ENCODE measurements at regions not wholly inside any gene's neighbourhood (a gene's known extent, or its start where the extent isn't known, plus 50 kb on each side); places are given as distances from the start of the nearest gene placed in this dataset.
"Not testable (repeated sequence)": the region's sequence is repeated elsewhere in the genome, so short reads cannot be mapped to it uniquely, and the experiment has no call there.

DNA sequence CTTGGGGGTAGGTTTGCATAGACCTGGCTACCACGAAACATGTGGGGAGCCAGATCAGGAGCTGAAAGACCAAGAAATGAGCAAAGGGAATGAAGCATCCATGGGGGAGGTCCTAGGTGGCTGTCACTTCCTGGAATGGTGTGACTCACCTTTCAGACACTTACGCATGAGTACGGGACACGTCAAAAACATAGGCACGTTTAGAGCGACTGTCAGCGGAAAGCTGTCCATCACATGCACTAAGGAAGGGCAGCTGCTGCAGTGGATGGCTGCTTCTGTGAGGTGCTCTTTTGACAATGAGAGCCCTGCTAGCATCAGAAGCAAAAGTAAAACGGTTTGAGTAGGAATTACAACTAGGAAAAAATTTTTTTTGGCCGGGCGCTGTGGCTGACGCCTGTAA is 244.6 kb upstream of the CCDC54 start:
- no peak for DNase-seq (ENCODE audit: low read depth in 2 of 2)

DNA sequence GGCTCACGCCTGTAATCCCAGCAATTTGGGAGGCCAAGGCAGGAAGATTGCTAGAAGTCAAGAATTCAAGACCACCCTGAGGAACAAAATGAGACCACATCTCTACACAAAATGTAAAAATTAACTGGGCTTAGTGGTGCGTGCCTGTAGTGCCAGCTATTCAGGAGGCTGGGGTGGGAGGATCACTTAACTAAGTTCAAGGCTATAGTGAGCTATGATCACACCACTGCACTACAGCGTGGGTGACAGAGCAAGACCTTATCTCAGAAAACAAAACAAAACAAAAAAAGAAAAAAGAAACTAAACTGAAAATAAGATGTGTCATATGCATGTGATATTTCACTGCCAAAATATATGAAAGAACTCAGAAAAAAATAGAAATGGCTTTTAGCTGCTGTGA is 243.3 kb upstream of the CCDC54 start:
- DNase-seq (ENCODE audit: low read depth in 2 of 2), result no peak

DNA sequence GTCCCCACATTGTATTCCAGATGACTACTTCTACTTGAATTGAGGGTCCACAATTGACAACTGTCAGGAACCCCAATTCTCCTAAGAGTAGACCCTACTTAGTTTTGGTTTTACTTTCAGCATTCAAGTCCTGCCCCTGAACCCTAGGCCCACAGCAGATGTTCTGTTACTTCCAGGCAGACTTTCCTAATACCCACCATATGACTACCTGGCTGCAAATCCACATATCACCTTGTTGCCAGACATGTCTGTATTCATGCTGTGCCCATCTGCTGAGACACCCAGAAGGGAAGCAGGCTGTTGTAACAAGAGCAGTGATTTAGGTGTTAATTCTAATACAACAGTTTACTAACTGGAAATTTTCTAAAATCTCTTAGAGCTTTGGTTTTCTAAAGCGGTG is 235.1 kb upstream of the CCDC54 start:
- no peak for DNase-seq (ENCODE audit: low read depth in 2 of 2)

DNA sequence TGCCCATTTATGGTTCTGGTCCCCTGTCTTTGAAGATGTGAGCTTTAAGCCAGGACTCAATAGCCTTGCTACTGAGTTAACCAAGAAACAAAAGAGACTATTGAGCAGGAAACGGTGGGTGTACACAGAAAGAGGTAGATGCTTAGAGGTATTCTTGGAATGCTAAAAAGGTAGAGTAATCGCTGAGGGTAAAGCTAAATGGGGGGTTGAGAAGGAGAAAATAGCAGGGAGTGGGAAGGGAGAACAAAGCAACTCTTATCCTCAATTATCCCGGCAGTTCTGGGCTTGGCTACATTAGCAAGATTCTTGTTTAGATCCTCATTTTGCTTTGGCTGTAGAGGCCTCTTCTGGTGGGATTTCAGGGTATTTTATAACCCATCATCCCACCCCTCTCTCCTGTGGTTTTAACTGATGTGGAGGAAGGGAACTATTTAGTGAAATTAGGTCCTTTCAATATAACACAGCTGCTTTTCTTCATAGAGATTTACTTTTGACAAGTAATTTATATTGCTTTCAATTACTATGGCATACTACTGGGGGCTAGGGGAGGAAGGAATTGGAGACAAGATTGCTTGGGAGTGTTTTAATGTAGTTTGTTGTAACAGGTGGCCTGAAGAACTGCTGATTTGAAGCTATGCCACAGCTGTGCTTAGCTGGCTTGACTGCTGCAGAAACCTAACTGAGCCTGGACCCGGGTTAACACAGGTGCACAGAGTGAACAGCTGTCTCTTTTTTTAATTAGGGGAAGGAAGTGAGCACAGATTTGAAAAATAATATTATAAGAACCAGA is 234.3 kb upstream of the CCDC54 start:
- no peak for DNase-seq (ENCODE audit: low read depth in 2 of 2)

DNA sequence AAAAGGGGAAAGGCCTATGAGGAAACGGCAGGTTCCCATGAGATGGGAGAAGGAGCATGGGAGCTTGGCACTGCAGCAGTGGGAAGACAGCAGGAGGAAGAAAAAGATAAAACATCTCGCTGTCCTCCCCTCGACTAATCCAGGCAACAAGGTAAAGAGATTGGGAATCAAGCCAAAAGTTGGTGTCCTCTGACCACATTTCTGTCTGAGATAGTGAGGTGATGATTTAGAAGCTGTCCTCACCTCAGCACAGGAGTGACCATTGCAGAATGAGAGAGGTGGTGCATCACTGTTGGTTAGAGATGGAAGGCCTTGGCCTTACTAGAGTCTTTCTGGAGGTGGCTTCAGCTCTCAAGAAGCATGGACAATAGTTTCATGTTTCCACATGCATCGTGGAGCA is 226.6 kb upstream of the CCDC54 start:
- DNase-seq (ENCODE audit: low read depth in 2 of 2), result no peak

DNA sequence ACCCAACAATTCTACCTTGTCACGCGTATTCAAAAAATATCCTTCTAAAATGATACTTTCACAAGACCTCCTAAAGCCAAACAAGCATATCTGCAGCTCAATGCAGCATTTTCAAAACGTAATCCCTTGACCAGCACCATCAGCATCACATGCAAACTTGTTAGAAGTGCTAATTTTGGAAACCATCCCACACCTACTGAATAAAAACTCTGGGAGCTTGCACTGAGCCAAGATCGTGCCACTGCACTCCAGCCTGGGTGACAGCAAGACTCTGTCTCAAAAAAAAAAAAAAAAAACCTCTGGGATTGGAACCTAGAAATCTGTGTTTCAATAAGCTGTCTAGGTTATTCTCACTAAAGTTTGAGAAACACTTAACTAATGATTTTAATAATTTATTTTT is 223.3 kb upstream of the CCDC54 start:
- no peak for DNase-seq (ENCODE audit: low read depth in 2 of 2)

DNA sequence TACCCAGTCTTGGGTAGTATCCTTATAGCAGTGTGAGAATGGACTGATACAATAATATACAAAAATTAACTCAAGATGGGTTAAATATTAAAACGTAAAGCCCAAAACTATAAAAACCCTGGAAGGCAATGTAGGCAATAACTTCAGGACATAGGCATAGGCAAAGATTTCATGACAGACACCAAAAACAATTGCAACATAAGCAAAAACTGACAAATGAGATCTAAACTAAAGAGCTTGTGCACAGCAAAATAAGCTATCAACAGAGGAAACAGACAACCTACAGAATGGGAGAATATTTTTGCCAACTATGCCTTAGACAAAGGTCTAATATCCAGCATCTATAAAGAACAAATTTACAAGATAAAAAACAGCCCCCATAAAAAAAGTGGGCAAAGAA is 204.8 kb upstream of the CCDC54 start:
- no peak for DNase-seq (ENCODE audit: low read depth in 2 of 2)

DNA sequence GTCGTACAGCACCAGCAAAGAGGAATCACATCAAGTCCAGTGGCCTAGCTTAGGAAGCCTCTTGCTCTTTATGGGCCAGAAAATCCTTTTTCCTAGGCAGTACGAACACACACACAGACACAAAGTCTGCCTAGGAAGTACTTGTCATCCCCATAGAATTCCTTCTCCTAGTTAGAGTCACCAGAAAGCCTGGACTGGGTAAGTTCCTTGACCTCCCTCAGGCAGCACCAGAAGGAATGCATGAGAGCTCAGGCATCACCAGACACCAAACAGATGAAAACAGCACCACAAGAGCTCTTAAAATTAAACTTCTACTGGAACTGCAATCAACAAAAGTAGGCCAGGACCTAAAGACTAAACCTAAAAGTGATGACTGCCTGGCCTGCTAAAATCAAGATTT is 192.9 kb upstream of the CCDC54 start:
- no peak for DNase-seq (ENCODE audit: low read depth in 2 of 2)

DNA sequence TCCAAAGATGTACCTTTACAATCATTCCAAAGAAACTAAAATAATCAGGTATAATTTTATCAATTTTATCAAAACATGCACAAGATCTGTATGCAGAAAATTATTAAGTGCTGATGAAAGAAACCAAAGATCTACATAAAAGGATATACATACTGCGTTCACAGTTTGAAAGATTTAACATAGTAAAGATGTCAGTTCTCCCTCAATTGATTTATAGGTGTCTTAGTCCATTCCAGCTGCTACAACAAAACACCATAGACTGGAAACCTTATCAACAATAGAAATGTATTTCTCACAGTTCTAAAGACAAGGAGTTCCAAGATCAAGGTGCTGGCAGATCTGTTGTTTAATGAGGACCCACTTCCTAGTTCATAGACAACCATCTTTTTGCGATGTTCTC is 189.0 kb upstream of the CCDC54 start:
- DNase-seq (ENCODE audit: low read depth in 2 of 2), result no peak

DNA sequence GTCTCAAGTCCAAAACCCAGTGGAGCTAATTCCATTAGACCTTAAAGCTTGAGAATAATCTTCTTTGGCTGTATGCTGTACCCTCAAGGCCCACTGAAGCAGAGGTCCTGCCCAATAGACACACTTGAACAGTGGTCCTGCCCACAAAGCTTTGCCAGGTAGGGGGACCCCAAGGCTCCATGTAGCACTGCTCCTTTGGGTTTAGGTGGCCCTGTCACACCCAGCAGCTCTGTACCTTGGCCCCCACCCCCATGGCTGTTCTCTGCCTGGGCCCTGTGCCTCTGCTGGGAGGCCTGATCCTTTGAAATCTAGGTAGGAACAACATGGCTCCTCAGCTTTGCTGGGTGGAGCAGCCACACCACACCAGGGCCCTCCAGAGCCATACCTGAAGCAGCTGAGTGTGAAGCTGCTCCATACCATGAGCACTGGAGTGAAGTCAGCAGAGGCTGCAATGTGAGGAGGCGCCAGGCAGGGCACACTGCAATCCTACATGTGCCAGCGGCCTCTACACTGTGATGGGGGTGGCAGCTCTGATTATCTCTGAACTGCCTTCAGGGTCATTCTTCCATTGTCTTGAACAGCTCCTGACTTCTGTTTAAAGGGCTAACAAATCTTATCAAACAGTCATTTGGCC is 188.0 kb upstream of the CCDC54 start:
- no peak for DNase-seq (ENCODE audit: low read depth in 2 of 2)

DNA sequence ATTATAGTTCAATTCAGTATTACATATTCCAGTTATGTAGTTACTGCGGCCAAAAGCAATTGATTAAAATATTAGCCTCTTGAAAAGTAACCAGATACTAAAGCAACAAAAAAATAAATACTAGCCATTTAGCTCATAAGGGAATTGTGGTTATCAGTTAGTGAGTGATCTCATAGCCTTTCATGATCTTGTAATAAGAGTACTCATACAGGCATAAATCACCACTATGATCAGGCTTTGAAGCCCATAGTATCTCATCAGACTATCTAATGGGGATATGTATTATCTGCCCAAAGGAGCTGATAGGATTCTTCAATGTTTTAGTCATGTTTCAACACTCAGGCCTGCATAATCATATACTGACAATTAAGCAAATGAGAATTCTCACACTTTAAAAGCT is 184.1 kb upstream of the CCDC54 start:
- no peak for DNase-seq (ENCODE audit: low read depth in 2 of 2)

DNA sequence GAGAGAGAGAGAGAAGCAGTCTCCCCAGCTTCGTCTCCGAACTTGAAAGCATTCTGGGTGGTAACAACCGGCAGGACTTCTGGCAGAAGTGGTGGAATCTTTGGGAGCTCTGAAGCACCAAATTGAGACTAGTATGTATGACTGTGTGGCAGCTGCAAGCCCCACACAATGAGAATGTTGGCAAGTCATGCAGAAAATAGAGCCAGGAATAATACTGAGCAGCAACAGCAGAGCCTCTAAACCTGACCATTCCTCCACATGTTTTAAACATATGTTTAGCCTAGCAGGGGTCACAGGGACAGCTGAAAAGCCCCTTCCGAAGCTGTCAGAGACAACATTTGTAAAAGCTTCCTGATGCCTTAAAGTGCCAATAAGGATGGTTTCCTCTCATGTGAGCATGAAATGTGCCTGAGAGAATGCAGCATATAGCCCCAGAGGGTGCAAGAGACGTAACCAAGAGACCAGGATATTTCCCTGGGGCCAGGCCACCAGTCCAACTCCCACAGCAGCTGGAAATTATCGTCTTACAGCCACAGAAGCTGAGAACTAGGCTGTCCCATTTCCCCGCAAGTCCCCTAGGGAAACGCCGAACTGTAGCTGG is 178.6 kb upstream of the CCDC54 start:
- no peak for DNase-seq (ENCODE audit: low read depth in 2 of 2)

DNA sequence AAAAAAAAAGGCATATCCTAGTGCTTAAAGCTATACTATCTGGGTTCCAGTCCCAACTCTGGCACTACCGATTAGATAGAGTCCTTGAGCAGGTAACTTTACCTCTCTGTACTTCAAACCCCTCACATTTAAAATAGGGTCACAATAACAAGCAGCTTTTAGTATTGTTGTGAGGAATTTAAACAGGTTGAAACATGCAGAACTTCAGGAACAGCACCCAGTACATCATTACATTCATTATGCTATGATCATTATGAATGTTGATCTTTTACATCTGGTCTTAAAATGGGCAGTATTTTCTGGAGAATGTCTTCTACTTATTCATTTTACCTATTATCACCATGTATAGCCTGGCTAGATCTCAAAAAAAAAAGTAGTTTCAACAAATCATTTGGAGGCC is 176.1 kb upstream of the CCDC54 start:
- DNase-seq (ENCODE audit: low read depth in 2 of 2), result no peak

DNA sequence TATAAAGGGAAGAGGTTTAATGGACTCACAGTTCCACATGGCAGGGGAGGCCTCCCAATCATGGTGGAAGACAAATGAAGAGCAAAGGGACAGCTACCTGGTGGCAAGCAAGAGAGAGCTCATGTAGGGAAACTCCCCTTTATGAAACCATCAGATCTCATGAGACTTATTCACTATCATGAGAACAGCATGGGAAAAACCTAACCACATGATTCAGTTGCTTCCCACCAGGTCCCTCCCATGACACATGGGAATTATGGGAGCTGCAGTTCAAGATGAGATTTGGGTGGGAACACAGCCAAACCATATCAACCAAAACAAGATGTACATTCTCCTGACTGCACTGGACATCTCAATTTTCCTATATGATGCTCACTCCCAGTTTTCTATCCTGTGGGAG is 174.4 kb upstream of the CCDC54 start:
- DNase-seq (ENCODE audit: low read depth in 2 of 2), result not testable (repeated sequence)

DNA sequence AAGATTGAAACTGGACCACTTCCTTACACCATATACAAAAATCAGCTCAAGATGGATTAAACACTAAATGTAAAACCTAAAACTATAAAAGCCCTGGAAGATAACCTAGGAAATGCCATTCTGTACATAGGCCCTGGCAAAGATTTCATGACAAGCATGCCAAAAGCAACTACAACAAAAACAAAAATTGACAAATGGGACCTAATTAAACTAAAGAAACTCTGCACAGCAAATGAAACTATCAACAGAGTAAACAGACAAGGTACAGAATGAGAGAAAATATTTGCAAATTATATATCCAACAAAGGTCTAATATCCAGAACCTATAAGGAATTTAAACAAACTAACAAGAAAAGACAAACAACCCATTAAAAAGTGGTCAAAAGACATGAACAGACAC is 173.1 kb upstream of the CCDC54 start:
- no peak for DNase-seq (ENCODE audit: low read depth in 2 of 2)

DNA sequence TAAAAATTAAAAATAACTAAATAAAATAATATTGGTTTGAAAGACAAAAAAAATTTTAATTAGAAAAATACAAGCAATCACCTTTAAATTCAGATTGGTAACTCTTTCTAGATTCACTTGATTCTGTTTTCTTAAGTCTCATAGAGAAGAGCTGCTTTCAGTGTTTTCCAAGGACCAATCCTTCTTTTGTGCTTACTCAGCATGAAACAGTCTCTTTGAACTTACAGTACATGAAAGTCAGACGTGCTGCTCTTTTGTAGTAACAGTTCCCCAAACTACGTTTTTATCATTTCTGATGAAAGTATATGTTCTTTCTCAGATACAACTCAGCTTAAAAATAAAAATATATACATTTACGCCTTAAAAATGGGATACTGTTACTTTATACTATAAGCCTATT is 171.9 kb upstream of the CCDC54 start:
- DNase-seq (ENCODE audit: low read depth in 2 of 2), result no peak

DNA sequence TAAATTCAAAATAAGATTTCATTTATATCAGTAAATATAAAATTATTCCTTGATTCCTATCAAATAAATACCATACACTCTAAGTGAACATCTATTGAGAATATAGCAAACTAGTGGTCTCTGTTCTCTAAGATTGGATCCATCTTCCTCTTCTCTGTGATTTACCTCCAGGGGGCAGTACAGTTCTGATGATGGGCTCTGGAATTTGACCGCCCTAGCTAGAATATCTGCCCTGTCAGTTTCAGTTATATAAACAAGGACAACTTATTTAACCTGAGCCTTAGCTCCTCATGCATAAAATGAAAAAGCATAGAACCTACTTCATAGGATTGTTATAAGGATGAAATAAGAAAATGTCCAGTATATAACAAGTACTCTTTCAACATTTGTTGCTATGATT is 171.1 kb upstream of the CCDC54 start:
- DNase-seq (ENCODE audit: low read depth in 2 of 2), result no peak

DNA sequence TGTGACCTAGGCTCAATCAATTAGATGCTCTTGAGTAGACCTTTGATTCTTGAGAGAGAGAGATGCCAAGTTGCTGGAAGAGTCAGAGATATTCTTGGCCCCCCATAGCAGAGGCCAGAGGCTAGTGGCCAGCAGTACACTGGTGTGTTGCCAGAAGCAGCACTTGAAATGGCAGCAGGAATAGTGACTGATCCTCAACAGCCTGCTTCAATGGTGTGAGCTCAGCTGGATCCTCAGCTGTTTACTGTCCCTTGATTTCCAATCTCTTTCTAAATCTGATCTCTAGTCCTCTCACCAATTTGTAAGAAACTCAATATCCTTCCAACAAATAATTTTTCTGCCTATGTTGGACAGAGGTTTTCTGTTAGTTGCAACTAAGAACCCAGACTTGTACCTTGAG is 170.3 kb upstream of the CCDC54 start:
- no peak for DNase-seq (ENCODE audit: low read depth in 2 of 2)

DNA sequence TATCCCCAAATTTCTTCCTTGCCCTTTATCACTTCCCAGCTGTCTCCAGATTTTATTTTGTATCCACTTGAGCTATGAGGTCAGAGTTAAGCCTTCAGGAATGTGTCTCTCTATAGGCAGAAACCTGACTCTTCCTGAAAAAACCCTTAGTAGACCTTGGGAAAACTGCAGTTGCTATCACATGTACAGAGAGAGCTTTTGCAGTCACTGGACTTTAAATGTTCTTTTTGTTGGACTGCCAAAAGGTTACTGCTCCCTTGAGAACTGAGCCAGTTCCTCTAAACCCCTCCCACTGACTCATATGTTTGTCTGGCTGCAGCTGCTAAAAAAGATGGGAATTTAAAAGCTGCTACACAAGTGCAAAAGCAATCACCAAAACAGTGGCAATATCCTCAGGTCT is 169.1 kb upstream of the CCDC54 start:
- no peak for DNase-seq (ENCODE audit: low read depth in 2 of 2)

DNA sequence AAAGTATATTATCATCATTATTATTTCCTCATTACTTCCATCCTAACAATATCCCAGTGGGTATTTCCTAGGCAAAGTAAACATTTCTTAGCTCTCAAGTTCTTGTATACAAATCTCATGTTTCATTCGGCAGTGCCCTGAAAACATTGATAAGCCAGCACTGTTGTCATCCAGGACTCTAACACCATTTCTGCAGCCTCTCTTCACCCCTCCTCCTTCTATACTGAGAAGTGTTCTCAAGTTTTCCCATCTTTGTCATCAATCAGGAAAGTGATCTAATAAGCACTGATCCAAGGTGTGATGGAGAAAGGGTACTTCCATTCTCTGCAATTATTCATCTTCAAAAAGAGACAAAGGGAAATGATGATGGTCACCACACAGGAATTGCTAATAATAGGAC is 168.4 kb upstream of the CCDC54 start:
- no peak for DNase-seq (ENCODE audit: low read depth in 2 of 2)

DNA sequence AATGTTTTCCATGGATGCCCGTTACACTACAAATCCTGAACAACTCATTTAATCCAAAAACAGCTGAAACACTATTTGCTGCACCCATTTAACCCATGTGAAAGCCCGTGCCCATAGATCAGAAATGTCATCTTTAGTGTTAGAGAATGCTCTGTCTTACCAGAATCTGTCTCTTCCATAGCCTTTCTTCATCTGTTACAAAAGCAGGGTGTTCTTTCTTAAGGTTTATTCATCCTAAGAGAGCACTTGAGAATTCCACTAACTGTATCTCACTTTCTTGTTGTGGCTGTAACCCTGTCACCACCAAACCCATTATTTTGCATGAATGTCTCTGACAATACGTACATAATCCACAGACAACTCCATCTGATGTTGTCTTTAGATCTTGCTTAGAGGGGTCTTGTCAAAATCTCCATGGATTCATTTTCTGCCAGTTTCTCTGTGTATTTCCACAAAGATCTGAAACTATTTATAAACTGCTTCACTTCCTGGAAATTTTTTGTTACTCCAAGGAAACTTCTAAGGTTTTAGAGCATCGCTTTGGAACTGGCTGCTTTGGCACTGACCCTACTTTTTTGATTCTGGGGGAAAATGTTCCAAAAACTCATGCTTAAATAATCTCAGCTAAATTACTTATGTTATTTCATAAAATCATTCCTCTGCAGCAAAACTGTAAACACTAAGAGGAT is 167.8 kb upstream of the CCDC54 start:
- DNase-seq (ENCODE audit: low read depth in 2 of 2), result no peak

DNA sequence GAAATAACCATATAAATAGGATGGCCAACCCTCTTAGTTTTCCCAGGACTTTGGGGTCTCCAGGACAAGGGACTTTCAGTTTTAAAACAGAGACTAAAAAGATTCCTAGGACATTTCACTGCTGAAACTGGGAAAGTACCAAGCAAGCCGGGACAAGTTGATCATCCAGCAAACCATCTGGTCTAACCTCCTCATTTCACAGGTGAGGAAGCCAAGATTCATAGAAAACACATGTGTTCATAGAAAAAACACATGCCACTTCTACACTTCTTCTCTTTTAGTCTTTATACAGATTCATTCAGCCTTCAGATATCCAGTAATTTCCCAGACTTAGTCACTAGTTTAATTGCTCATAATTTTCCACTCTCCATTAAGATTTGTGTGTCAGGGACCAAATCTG is 165.6 kb upstream of the CCDC54 start:
- DNase-seq (ENCODE audit: low read depth in 2 of 2), result no peak

DNA sequence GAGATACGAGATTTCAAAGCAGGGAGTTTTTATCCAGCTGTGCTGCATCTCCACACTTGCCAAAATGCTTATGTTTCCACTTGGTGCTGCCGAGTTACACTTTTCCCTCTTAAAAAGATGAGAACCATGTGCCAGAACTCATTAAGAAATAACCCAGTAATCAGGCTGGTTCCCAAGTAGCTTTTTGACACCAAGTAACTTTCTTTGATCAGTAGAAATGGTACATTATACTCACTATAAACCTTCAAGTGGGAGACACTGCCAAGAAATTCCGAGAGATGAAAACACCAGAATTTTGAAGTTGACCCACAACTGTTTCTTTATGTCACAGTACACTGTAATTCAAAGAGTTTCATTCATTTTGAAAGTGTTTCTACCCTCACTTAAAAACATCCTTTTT is 164.6 kb upstream of the CCDC54 start:
- DNase-seq (ENCODE audit: low read depth in 2 of 2), result no peak
